ENCODE measurements at regions not wholly inside any gene's neighbourhood (a gene's known extent, or its start where the extent isn't known, plus 50 kb on each side); places are given as distances from the start of the nearest gene placed in this dataset.

- Histone ChIP-seq H3K4me3 (ENCODE audit: low read depth in 1 of 2, low read length in 2 of 2) (no peak overlapping the region), H3K79me2 (ENCODE audit: insufficient read depth, low read length) (no peaks in the 10 kb centered on the region), H2AFZ (ENCODE audit: low read depth, low read length) (no peak overlapping the region), H3K36me3 (ENCODE audit: insufficient read depth, low read length) (no peaks in the 10 kb centered on the region), H4K20me1 (ENCODE audit: insufficient read depth, low read length) (no peaks in the 10 kb centered on the region), H3K27me3 (ENCODE audit: insufficient read depth, low read length, poor library complexity) (no peaks in the 10 kb centered on the region), H3K4me2 (ENCODE audit: insufficient read depth, low read length) (no peak overlapping the region), H3K9ac (ENCODE audit: low read depth, low read length) (no peak overlapping the region), H3K9me3 (ENCODE audit: insufficient read depth, low read length, severe bottlenecking) (no peaks in the 10 kb centered on the region), H3K27ac (ENCODE audit: low read length) (no peak overlapping the region), H3K4me1 (ENCODE audit: insufficient read depth, low read length) (peaks cover 8% of the 10 kb centered on the region)
- ATAC-seq (ENCODE audit: insufficient read depth, low read depth): no peak
- DNase-seq: no peak
- TF ChIP-seq, protein P1, sequence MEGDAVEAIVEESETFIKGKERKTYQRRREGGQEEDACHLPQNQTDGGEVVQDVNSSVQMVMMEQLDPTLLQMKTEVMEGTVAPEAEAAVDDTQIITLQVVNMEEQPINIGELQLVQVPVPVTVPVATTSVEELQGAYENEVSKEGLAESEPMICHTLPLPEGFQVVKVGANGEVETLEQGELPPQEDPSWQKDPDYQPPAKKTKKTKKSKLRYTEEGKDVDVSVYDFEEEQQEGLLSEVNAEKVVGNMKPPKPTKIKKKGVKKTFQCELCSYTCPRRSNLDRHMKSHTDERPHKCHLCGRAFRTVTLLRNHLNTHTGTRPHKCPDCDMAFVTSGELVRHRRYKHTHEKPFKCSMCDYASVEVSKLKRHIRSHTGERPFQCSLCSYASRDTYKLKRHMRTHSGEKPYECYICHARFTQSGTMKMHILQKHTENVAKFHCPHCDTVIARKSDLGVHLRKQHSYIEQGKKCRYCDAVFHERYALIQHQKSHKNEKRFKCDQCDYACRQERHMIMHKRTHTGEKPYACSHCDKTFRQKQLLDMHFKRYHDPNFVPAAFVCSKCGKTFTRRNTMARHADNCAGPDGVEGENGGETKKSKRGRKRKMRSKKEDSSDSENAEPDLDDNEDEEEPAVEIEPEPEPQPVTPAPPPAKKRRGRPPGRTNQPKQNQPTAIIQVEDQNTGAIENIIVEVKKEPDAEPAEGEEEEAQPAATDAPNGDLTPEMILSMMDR (IDR thresholded peaks at IDR 0.05; ENCODE audit: borderline replicate concordance, extremely low read depth, low read length, poor library complexity, severe bottlenecking): no peak
- no peak for TF ChIP-seq EZH2 (IDR thresholded peaks at IDR 0.05; ENCODE audit: borderline replicate concordance, low read depth, low read length, severe bottlenecking)
These were observed 163.6 kb upstream of the PDE10A start for GRCh38 chr6:165826487-165827189.

- ATAC-seq (ENCODE audit: insufficient read depth, low read depth) (no peak), DNase-seq (no peak)
- Histone ChIP-seq H3K27me3 (ENCODE audit: insufficient read depth, low read length, poor library complexity) (no peaks in the 10 kb centered on the region), H3K27ac (ENCODE audit: low read length) (no peak overlapping the region), H2AFZ (ENCODE audit: low read depth, low read length) (no peak overlapping the region), H3K4me3 (ENCODE audit: low read depth in 1 of 2, low read length in 2 of 2) (no peak overlapping the region), H3K4me2 (ENCODE audit: insufficient read depth, low read length) (no peak overlapping the region), H3K9me3 (ENCODE audit: insufficient read depth, low read length, severe bottlenecking) (no peaks in the 10 kb centered on the region), H4K20me1 (ENCODE audit: insufficient read depth, low read length) (no peaks in the 10 kb centered on the region), H3K79me2 (ENCODE audit: insufficient read depth, low read length) (no peaks in the 10 kb centered on the region), H3K4me1 (ENCODE audit: insufficient read depth, low read length) (no peaks in the 10 kb centered on the region), H3K36me3 (ENCODE audit: insufficient read depth, low read length) (no peaks in the 10 kb centered on the region), H3K9ac (ENCODE audit: low read depth, low read length) (no peak overlapping the region)
- TF ChIP-seq, protein P1 (IDR thresholded peaks at IDR 0.05; ENCODE audit: borderline replicate concordance, extremely low read depth, low read length, poor library complexity, severe bottlenecking): no peak
- no peak for TF ChIP-seq EZH2 (IDR thresholded peaks at IDR 0.05; ENCODE audit: borderline replicate concordance, low read depth, low read length, severe bottlenecking)
These were observed 162.3 kb upstream of the PDE10A start for GRCh38 chr6:165825256-165825815.

- Histone ChIP-seq H3K4me1 (ENCODE audit: insufficient read depth, low read length) (no peaks in the 10 kb centered on the region), H3K4me3 (ENCODE audit: low read depth in 1 of 2, low read length in 2 of 2) (no peak overlapping the region), H3K9ac (ENCODE audit: low read depth, low read length) (no peak overlapping the region), H3K9me3 (ENCODE audit: insufficient read depth, low read length, severe bottlenecking) (no peaks in the 10 kb centered on the region), H3K4me2 (ENCODE audit: insufficient read depth, low read length) (no peak overlapping the region), H2AFZ (ENCODE audit: low read depth, low read length) (no peak overlapping the region), H3K27me3 (ENCODE audit: insufficient read depth, low read length, poor library complexity) (no peaks in the 10 kb centered on the region), H3K79me2 (ENCODE audit: insufficient read depth, low read length) (no peaks in the 10 kb centered on the region), H3K27ac (ENCODE audit: low read length) (no peak overlapping the region), H4K20me1 (ENCODE audit: insufficient read depth, low read length) (no peaks in the 10 kb centered on the region), H3K36me3 (ENCODE audit: insufficient read depth, low read length) (no peaks in the 10 kb centered on the region)
- ATAC-seq (ENCODE audit: insufficient read depth, low read depth): no peak
- TF ChIP-seq, protein P1 (IDR thresholded peaks at IDR 0.05; ENCODE audit: borderline replicate concordance, extremely low read depth, low read length, poor library complexity, severe bottlenecking): no peak
- TF ChIP-seq EZH2 (IDR thresholded peaks at IDR 0.05; ENCODE audit: borderline replicate concordance, low read depth, low read length, severe bottlenecking): no peak
- DNase-seq: no peak
These were observed 160.7 kb upstream of the PDE10A start for GRCh38 chr6:165823609-165824326.

Measured in DND-41 (cell line).